ENCODE measurements at regions not wholly inside any gene's neighbourhood (a gene's known extent, or its start where the extent isn't known, plus 50 kb on each side); places are given as distances from the start of the nearest gene placed in this dataset.

- no peaks in the 10 kb centered on the region for H3K9me3 ChIP-seq (ENCODE audit: insufficient read depth, low read length)
- TF ChIP-seq ZNF274 (IDR thresholded peaks at IDR 0.05; ENCODE audit: low read depth, low read length), result no peak
- TF ChIP-seq SUZ12 (IDR thresholded peaks at IDR 0.05; ENCODE audit: extremely low read depth, insufficient read depth, insufficient read length), result no peak
- no peak for TF ChIP-seq YY1 (IDR thresholded peaks at IDR 0.05; ENCODE audit: insufficient read depth, insufficient read length)
- no peaks in the 10 kb centered on the region for H3K27me3 ChIP-seq (ENCODE audit: insufficient read depth, insufficient read length)
- H3K4me1 ChIP-seq (ENCODE audit: insufficient read depth, insufficient read length), result no peaks in the 10 kb centered on the region
- no peak overlapping the region for H3K4me3 ChIP-seq (ENCODE audit: insufficient read length, low read depth)
- no peak overlapping the region for H3K9ac ChIP-seq (ENCODE audit: insufficient read length, low read depth)
- no peak for DNase-seq (ENCODE audit: low read depth, low spot score)
- H3K36me3 ChIP-seq (ENCODE audit: insufficient read depth, insufficient read length, low read length), result no peaks in the 10 kb centered on the region
Measured at GRCh38 chr12:84069198-84069597, 843.4 kb downstream of the SLC6A15 start.

GRCh38 chr12:84058136-84058535, 854.5 kb downstream of the SLC6A15 start:
- H3K36me3 ChIP-seq (ENCODE audit: insufficient read depth, insufficient read length, low read length), result no peaks in the 10 kb centered on the region
- no peaks in the 10 kb centered on the region for H3K9me3 ChIP-seq (ENCODE audit: insufficient read depth, low read length)
- H3K4me3 ChIP-seq (ENCODE audit: insufficient read length, low read depth), result no peak overlapping the region
- no peak for DNase-seq (ENCODE audit: low read depth, low spot score)
- H3K27me3 ChIP-seq (ENCODE audit: insufficient read depth, insufficient read length), result no peaks in the 10 kb centered on the region
- no peak overlapping the region for H3K9ac ChIP-seq (ENCODE audit: insufficient read length, low read depth)
- H3K4me1 ChIP-seq (ENCODE audit: insufficient read depth, insufficient read length), result no peaks in the 10 kb centered on the region
- no peak for TF ChIP-seq ZNF274 (IDR thresholded peaks at IDR 0.05; ENCODE audit: low read depth, low read length)
- no peak for TF ChIP-seq YY1 (IDR thresholded peaks at IDR 0.05; ENCODE audit: insufficient read depth, insufficient read length)
- no peak for TF ChIP-seq SUZ12 (IDR thresholded peaks at IDR 0.05; ENCODE audit: extremely low read depth, insufficient read depth, insufficient read length)

GRCh38 chr12:84054811-84055210, 857.8 kb downstream of the SLC6A15 start:
- Histone ChIP-seq H3K27me3 (ENCODE audit: insufficient read depth, insufficient read length) (no peaks in the 10 kb centered on the region), H3K9ac (ENCODE audit: insufficient read length, low read depth) (no peak overlapping the region), H3K9me3 (ENCODE audit: insufficient read depth, low read length) (no peaks in the 10 kb centered on the region), H3K4me1 (ENCODE audit: insufficient read depth, insufficient read length) (no peaks in the 10 kb centered on the region), H3K36me3 (ENCODE audit: insufficient read depth, insufficient read length, low read length) (no peaks in the 10 kb centered on the region), H3K4me3 (ENCODE audit: insufficient read length, low read depth) (no peak overlapping the region)
- no peak for DNase-seq (ENCODE audit: low read depth, low spot score)
- no peak for TF ChIP-seq YY1 (IDR thresholded peaks at IDR 0.05; ENCODE audit: insufficient read depth, insufficient read length)
- no peak for TF ChIP-seq SUZ12 (IDR thresholded peaks at IDR 0.05; ENCODE audit: extremely low read depth, insufficient read depth, insufficient read length)
- no peak for TF ChIP-seq ZNF274 (IDR thresholded peaks at IDR 0.05; ENCODE audit: low read depth, low read length)

GRCh38 chr12:84047881-84048280, 864.7 kb downstream of the SLC6A15 start:
- DNase-seq (ENCODE audit: low read depth, low spot score), result no peak
- no peak for TF ChIP-seq YY1 (IDR thresholded peaks at IDR 0.05; ENCODE audit: insufficient read depth, insufficient read length)
- TF ChIP-seq SUZ12 (IDR thresholded peaks at IDR 0.05; ENCODE audit: extremely low read depth, insufficient read depth, insufficient read length), result no peak
- TF ChIP-seq ZNF274 (IDR thresholded peaks at IDR 0.05; ENCODE audit: low read depth, low read length), result no peak
- no peaks in the 10 kb centered on the region for H3K4me1 ChIP-seq (ENCODE audit: insufficient read depth, insufficient read length)
- H3K4me3 ChIP-seq (ENCODE audit: insufficient read length, low read depth), result no peak overlapping the region
- no peak overlapping the region for H3K9ac ChIP-seq (ENCODE audit: insufficient read length, low read depth)
- no peaks in the 10 kb centered on the region for H3K27me3 ChIP-seq (ENCODE audit: insufficient read depth, insufficient read length)
- no peaks in the 10 kb centered on the region for H3K9me3 ChIP-seq (ENCODE audit: insufficient read depth, low read length)
- H3K36me3 ChIP-seq (ENCODE audit: insufficient read depth, insufficient read length, low read length), result no peaks in the 10 kb centered on the region

- no peaks in the 10 kb centered on the region for H3K4me1 ChIP-seq (ENCODE audit: insufficient read depth, insufficient read length)
- TF ChIP-seq YY1 (IDR thresholded peaks at IDR 0.05; ENCODE audit: insufficient read depth, insufficient read length) (no peak), SUZ12 (IDR thresholded peaks at IDR 0.05; ENCODE audit: extremely low read depth, insufficient read depth, insufficient read length) (no peak), ZNF274 (IDR thresholded peaks at IDR 0.05; ENCODE audit: low read depth, low read length) (no peak)
- no peak overlapping the region for H3K9ac ChIP-seq (ENCODE audit: insufficient read length, low read depth)
- H3K27me3 ChIP-seq (ENCODE audit: insufficient read depth, insufficient read length), result no peaks in the 10 kb centered on the region
- H3K4me3 ChIP-seq (ENCODE audit: insufficient read length, low read depth), result no peak overlapping the region
- H3K36me3 ChIP-seq (ENCODE audit: insufficient read depth, insufficient read length, low read length), result no peaks in the 10 kb centered on the region
- no peaks in the 10 kb centered on the region for H3K9me3 ChIP-seq (ENCODE audit: insufficient read depth, low read length)
- no peak for DNase-seq (ENCODE audit: low read depth, low spot score)
Measured at GRCh38 chr12:84046859-84047258, 865.7 kb downstream of the SLC6A15 start.

GRCh38 chr12:84043355-84043754, 869.2 kb downstream of the SLC6A15 start:
- H3K9me3 ChIP-seq (ENCODE audit: insufficient read depth, low read length), result peaks cover 4% of the 10 kb centered on the region; the same call in 1 of the 2 replicates
- TF ChIP-seq YY1 (IDR thresholded peaks at IDR 0.05; ENCODE audit: insufficient read depth, insufficient read length), result no peak
- TF ChIP-seq ZNF274 (IDR thresholded peaks at IDR 0.05; ENCODE audit: low read depth, low read length), result no peak
- TF ChIP-seq SUZ12 (IDR thresholded peaks at IDR 0.05; ENCODE audit: extremely low read depth, insufficient read depth, insufficient read length), result no peak
- H3K9ac ChIP-seq (ENCODE audit: insufficient read length, low read depth), result no peak overlapping the region
- no peaks in the 10 kb centered on the region for H3K4me1 ChIP-seq (ENCODE audit: insufficient read depth, insufficient read length)
- no peak for DNase-seq (ENCODE audit: low read depth, low spot score)
- no peaks in the 10 kb centered on the region for H3K36me3 ChIP-seq (ENCODE audit: insufficient read depth, insufficient read length, low read length)
- no peaks in the 10 kb centered on the region for H3K27me3 ChIP-seq (ENCODE audit: insufficient read depth, insufficient read length)
- no peak overlapping the region for H3K4me3 ChIP-seq (ENCODE audit: insufficient read length, low read depth)

GRCh38 chr12:84038242-84038641, 874.4 kb downstream of the SLC6A15 start:
- Histone ChIP-seq H3K9ac (ENCODE audit: insufficient read length, low read depth) (no peak overlapping the region), H3K27me3 (ENCODE audit: insufficient read depth, insufficient read length) (no peaks in the 10 kb centered on the region), H3K4me3 (ENCODE audit: insufficient read length, low read depth) (no peak overlapping the region), H3K36me3 (ENCODE audit: insufficient read depth, insufficient read length, low read length) (no peaks in the 10 kb centered on the region), H3K4me1 (ENCODE audit: insufficient read depth, insufficient read length) (no peaks in the 10 kb centered on the region), H3K9me3 (ENCODE audit: insufficient read depth, low read length) (peaks cover 8% of the 10 kb centered on the region)
- DNase-seq (ENCODE audit: low read depth, low spot score), result peak; percentile 36
- TF ChIP-seq SUZ12 (IDR thresholded peaks at IDR 0.05; ENCODE audit: extremely low read depth, insufficient read depth, insufficient read length) (no peak), YY1 (IDR thresholded peaks at IDR 0.05; ENCODE audit: insufficient read depth, insufficient read length) (no peak), ZNF274 (IDR thresholded peaks at IDR 0.05; ENCODE audit: low read depth, low read length) (no peak)
